SK-N-SH treated with all-trans-retinoic acid at 6 μM for 48 hours (cell line): ENCODE measurements at regions not wholly inside any gene's neighbourhood (a gene's known extent, or its start where the extent isn't known, plus 50 kb on each side); places are given as distances from the start of the nearest gene placed in this dataset.

ENCODE experiments used
- ZFP3 ChIP-seq: fragments of 250-450 bp; sonication (Bioruptor Pico); IDR thresholded peaks from 2 replicates; pipeline ENCODE4 v1.5.0; 2020; ENCODE audit warnings: mild to moderate bottlenecking, moderate library complexity
- TF ChIP-seq, protein P1 (sequence below): fragments of 250-450 bp; sonication (Bioruptor Pico); IDR thresholded peaks from 2 replicates; pipeline ENCODE4 v1.5.1; 2021; ENCODE audit warnings: mild to moderate bottlenecking, moderate library complexity

GRCh38 chr6:23510778-23511510 is 615.1 kb upstream of the NRSN1 start:
- no peak for TF ChIP-seq ZFP3 (CRISPR knock-in tag)
- TF ChIP-seq, protein P1, sequence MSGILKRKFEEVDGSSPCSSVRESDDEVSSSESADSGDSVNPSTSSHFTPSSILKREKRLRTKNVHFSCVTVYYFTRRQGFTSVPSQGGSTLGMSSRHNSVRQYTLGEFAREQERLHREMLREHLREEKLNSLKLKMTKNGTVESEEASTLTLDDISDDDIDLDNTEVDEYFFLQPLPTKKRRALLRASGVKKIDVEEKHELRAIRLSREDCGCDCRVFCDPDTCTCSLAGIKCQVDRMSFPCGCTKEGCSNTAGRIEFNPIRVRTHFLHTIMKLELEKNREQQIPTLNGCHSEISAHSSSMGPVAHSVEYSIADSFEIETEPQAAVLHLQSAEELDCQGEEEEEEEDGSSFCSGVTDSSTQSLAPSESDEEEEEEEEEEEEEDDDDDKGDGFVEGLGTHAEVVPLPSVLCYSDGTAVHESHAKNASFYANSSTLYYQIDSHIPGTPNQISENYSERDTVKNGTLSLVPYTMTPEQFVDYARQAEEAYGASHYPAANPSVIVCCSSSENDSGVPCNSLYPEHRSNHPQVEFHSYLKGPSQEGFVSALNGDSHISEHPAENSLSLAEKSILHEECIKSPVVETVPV (CRISPR knock-in tag), result no peak
